ENCODE measurements at regions not wholly inside any gene's neighbourhood (a gene's known extent, or its start where the extent isn't known, plus 50 kb on each side); places are given as distances from the start of the nearest gene placed in this dataset.

- no peak overlapping the region for H2BK15ac ChIP-seq (ENCODE audit: low read length)
- CTCF ChIA-PET (ENCODE audit: partially characterized antibody) = no interaction called here
- H2BK20ac ChIP-seq (ENCODE audit: low read length) = no peak overlapping the region
- H3K56ac ChIP-seq (replicated peaks; ENCODE audit: insufficient read length, low read depth, low read length) = no peak overlapping the region
- H3K4me2 ChIP-seq (ENCODE audit: insufficient read depth in 1 of 2, low read depth in 2 of 2, low read length in 2 of 2) = no peak overlapping the region
- H3K36me3 ChIP-seq (ENCODE audit: control insufficient read depth in 2 of 4, insufficient read depth in 4 of 4, low read length in 3 of 4) = no peaks in the 10 kb centered on the region
- H2AK5ac ChIP-seq (ENCODE audit: low read depth, low read length) = no peak overlapping the region
- H4K91ac ChIP-seq (replicated peaks; ENCODE audit: insufficient read length, low read length) = no peak overlapping the region
- no peak overlapping the region for H2BK5ac ChIP-seq (ENCODE audit: low read depth, low read length)
- no peak overlapping the region for H3K4me3 ChIP-seq (ENCODE audit: extremely low read depth in 1 of 4, insufficient read depth in 2 of 4, low read depth in 3 of 4, low read length in 4 of 4)
- H2AFZ ChIP-seq (ENCODE audit: low read length) = no peak overlapping the region
- H3K23me2 ChIP-seq (ENCODE audit: low read depth, low read length) = no peaks in the 10 kb centered on the region
- H4K5ac ChIP-seq (ENCODE audit: insufficient read length, low read depth, low read length) = no peak overlapping the region
- H2BK120ac ChIP-seq (replicated peaks; ENCODE audit: low read depth, low read length) = no peak overlapping the region
- H4K8ac ChIP-seq (ENCODE audit: extremely low read depth, insufficient read depth, low read length) = no peak overlapping the region
- H3K9ac ChIP-seq (replicated peaks in 1 of 4; ENCODE audit: extremely low read depth in 1 of 4, low read depth in 3 of 4, low read length in 3 of 4) = no peak overlapping the region
- H3K4me1 ChIP-seq (replicated peaks in 1 of 4; ENCODE audit: control insufficient read depth in 3 of 4, insufficient read depth in 4 of 4, low read length in 3 of 4) = no peaks in the 10 kb centered on the region
- H3K4ac ChIP-seq (replicated peaks; ENCODE audit: insufficient read length, low read depth, low read length) = no peak overlapping the region
- FAIRE-seq (no peak), DNase-seq (ENCODE audit: low read depth in 1 of 2, low spot score in 2 of 2) (no peak)
- POLR2A ChIA-PET (ENCODE audit: partially characterized antibody) = interaction anchor here (0.5 kb wide), 1 partner anchor 39 kb away, joined by 4 read pairs; no protein-coding TSS in a partner anchor
- no peak overlapping the region for H3K18ac ChIP-seq (ENCODE audit: extremely low read depth, low read length)
- no peaks in the 10 kb centered on the region for H3K79me1 ChIP-seq (ENCODE audit: low read depth, low read length)
- H3K27ac ChIP-seq (ENCODE audit: low read depth, low read length) = no peak overlapping the region
- no peak overlapping the region for H2BK12ac ChIP-seq (ENCODE audit: low read depth, low read length)
- no peaks in the 10 kb centered on the region for H3K27me3 ChIP-seq (replicated peaks in 1 of 4; ENCODE audit: control insufficient read depth in 3 of 4, extremely low read depth in 1 of 4, insufficient read depth in 3 of 4, low read length in 3 of 4)
- WGBS, 2 experiments (ENCODE audit: extremely low coverage in 1 of 2, insufficient coverage in 1 of 2, insufficient read length in 1 of 2, insufficient replicate concordance in 2 of 2, low coverage in 1 of 2, low lambda C conversion rate in 2 of 2, missing lambda C conversion rate in 1 of 2) = 100% methylated on average over 2 of the region's 2 CpGs; no CpG with 5 or more reads in 1 of the 2 experiments
- no peaks in the 10 kb centered on the region for H4K20me1 ChIP-seq (replicated peaks in 1 of 2; ENCODE audit: control insufficient read depth in 1 of 2, insufficient read depth in 2 of 2, low read length in 2 of 2)
- no peaks in the 10 kb centered on the region for H3K79me2 ChIP-seq (ENCODE audit: control insufficient read depth in 1 of 2, insufficient read depth in 2 of 2, low read length in 2 of 2)
- no peaks in the 10 kb centered on the region for H3K9me3 ChIP-seq (ENCODE audit: insufficient read depth in 2 of 2, low read depth in 1 of 2, low read length in 1 of 2)
- H3K23ac ChIP-seq (ENCODE audit: insufficient read length) = no peak overlapping the region
- no peak overlapping the region for H3K14ac ChIP-seq (ENCODE audit: insufficient read length)
- TF ChIP-seq BRCA1 (IDR thresholded peaks at IDR 0.05; ENCODE audit: low read depth, low read length) (no peak), EGR1 (IDR thresholded peaks at IDR 0.05; ENCODE audit: borderline replicate concordance, low read depth, low read length) (no peak), ATF3 (IDR thresholded peaks at IDR 0.05; ENCODE audit: insufficient read depth, low read depth, low read length) (no peak), KDM1A (IDR thresholded peaks at IDR 0.05; ENCODE audit: borderline replicate concordance, low read length) (no peak), CHD1 (IDR thresholded peaks at IDR 0.05; ENCODE audit: low read depth, low read length) (no peak), SIRT6 (IDR thresholded peaks at IDR 0.05; ENCODE audit: low read length) (no peak), CBX8 (IDR thresholded peaks at IDR 0.05; ENCODE audit: borderline replicate concordance, low read depth, low read length) (no peak), CEBPB (IDR thresholded peaks at IDR 0.05; ENCODE audit: low read depth, low read length) (no peak), RNF2 (IDR thresholded peaks at IDR 0.05; ENCODE audit: borderline replicate concordance, low read depth, low read length, missing control alignments, poor library complexity, severe bottlenecking) (no peak), CTCF (IDR thresholded peaks at IDR 0.05; ENCODE audit: control extremely low read depth in 1 of 3, insufficient read depth in 1 of 3, low read depth in 1 of 3, low read length in 3 of 3) (no peak), PHF8 (conservative IDR thresholded peaks at IDR 0.05; ENCODE audit: low read depth, low read length) (no peak), BACH1 (IDR thresholded peaks at IDR 0.05; ENCODE audit: low read length) (no peak)
Observed at GRCh38 chrX:98331407-98331806, 1447.7 kb downstream of the RPA4 start.
